Adipocyte (in vitro differentiated cells): ENCODE measurements at regions not wholly inside any gene's neighbourhood (a gene's known extent, or its start where the extent isn't known, plus 50 kb on each side); places are given as distances from the start of the nearest gene placed in this dataset.
"Not testable (repeated sequence)": the region's sequence is repeated elsewhere in the genome, so short reads cannot be mapped to it uniquely, and the experiment has no call there.

Experiments used
- DNase-seq: peaks from one replicate; pipeline ENCODE4 v3.0.0-alpha.2; 2015; ENCODE audit warnings: low read depth
- H3K27me3 ChIP-seq: replicated peaks from 2 replicates; pipeline ENCODE4 v1.7.0; 2013; ENCODE audit warnings: mild to moderate bottlenecking, low read length, moderate library complexity; ENCODE audit not compliant: control insufficient read depth, insufficient read depth
- H3K36me3 ChIP-seq: 2 replicates; pipeline ENCODE4 v1.7.0; 2013; ENCODE audit warnings: low read length, mild to moderate bottlenecking, moderate library complexity; ENCODE audit not compliant: control insufficient read depth, insufficient read depth, severe bottlenecking
- H3K4me1 ChIP-seq: 2 replicates; pipeline ENCODE4 v1.7.0; 2013; ENCODE audit warnings: mild to moderate bottlenecking, low read length, moderate library complexity; ENCODE audit not compliant: control insufficient read depth, insufficient read depth
- H3K4me3 ChIP-seq: 2 replicates; pipeline ENCODE4 v1.7.0; 2013; ENCODE audit warnings: mild to moderate bottlenecking, low read length, moderate library complexity
- H3K9ac ChIP-seq: 2 replicates; pipeline ENCODE4 v1.7.0; 2013; ENCODE audit warnings: mild to moderate bottlenecking, low read length, moderate library complexity
- H3K9me3 ChIP-seq: 2 replicates; pipeline ENCODE4 v1.7.0; 2013; ENCODE audit warnings: mild to moderate bottlenecking, low read length, moderate library complexity; ENCODE audit not compliant: control insufficient read depth

DNA sequence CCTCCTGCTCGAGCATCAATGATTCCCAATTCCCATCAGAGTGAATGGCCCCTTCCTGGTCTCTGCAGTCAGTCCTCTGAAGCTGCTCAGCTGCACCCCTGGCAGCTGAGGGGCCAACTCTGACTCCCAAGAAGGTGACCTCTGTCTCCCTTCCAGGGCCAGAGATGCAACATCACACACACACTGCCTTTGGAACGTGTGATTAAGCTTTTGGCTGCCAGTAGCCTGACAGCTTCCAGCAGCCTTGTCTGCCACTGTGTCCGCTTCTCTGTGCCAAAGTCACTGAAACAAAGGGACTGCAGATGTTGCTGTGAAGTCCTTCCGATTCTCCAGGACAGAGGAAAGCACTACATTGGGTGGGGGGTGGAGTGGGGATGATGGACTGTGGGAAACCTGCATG is 254.1 kb downstream of the CEP170 start:
- not testable (repeated sequence) for DNase-seq, H3K9ac ChIP-seq, H3K36me3 ChIP-seq, H3K4me3 ChIP-seq, H3K27me3 ChIP-seq, H3K4me1 ChIP-seq, H3K9me3 ChIP-seq

DNA sequence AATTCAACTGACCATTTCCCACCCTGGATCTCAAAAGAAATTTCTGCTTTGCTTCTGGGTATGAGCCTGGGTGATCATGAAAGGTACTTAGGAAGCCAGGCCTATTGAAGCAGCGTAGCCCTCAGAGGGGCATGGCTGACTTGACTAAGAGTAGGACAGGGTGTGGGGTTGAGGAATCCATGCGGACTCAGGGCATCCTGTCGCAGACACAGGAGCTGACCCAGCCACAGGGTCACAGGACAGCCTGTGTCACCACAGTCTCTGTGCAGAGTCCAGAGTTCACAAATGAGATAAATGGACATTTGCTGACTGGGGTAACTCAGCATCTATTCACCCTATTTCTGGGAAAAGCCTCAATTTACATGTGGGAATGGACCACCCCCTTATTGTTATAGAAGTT is 262.3 kb downstream of the CEP170 start:
- not testable (repeated sequence) for H3K4me3 ChIP-seq, H3K4me1 ChIP-seq, H3K9ac ChIP-seq, H3K36me3 ChIP-seq, H3K27me3 ChIP-seq, DNase-seq, H3K9me3 ChIP-seq

DNA sequence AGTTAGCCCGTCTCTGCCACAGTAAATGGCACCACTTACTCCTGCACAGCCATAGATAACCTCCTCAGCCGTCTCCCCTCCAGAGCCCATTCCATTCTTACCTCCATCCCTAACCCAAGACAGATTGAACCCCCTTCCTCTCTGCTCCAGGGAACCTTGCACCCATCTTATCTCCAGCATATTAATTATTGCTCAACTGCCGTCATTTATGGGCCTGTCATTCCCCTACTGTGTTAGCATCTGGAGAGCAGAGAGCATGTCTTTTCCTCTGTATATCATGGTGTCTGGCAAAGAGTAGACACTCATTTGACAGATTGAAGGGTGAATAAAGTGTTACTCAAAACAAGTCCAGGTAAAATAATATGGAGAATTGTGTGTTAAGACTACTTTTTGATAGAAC is 270.0 kb downstream of the CEP170 start:
- not testable (repeated sequence) for H3K9me3 ChIP-seq, H3K4me1 ChIP-seq, H3K9ac ChIP-seq, H3K27me3 ChIP-seq, DNase-seq, H3K36me3 ChIP-seq, H3K4me3 ChIP-seq

DNA sequence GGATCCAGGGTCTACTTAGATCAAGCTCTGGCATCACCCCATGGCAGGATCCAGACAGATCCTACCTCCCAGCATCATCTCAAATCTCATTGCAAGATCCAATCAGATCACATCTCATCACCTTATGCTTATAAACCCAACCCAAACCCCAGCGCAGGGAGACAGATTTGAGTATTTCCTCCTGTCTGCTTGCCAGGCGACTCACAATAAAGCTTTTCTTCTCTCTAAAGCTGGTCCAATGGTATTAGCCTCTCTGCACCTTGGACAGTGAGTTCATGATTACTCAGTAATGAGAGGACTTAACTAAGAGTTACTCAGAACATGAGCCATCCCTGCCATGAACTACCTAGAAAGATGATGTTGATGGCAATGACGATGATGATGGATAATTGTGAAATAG is 281.7 kb downstream of the CEP170 start:
- not testable (repeated sequence) for H3K4me3 ChIP-seq, H3K36me3 ChIP-seq, DNase-seq, H3K27me3 ChIP-seq, H3K9ac ChIP-seq, H3K4me1 ChIP-seq, H3K9me3 ChIP-seq

DNA sequence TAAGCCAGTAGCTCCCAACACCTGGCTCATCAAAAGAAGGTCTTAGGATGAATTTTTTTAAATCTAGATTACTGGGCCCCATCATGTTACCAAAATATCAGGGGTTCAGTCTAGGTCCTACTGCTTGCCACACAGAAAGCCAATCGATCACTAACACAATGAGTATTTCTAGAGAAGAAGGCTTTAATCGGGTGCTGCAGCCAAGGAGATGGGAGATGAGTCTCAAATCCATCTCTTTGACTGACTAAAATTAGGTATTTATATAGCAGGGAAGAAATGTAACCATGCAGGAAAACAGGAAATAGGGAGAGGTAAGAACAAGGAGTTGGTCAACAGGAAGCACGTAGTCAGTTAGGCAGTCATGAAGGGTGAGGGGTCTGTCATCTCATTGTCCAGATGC is 288.2 kb downstream of the CEP170 start:
- H3K36me3 ChIP-seq: no peaks in the 10 kb centered on the region
- H3K9me3 ChIP-seq: no peaks in the 10 kb centered on the region
- H3K27me3 ChIP-seq: no peaks in the 10 kb centered on the region
- H3K4me1 ChIP-seq: no peaks in the 10 kb centered on the region
- H3K4me3 ChIP-seq: no peak overlapping the region
- no peak for DNase-seq
- H3K9ac ChIP-seq: no peak overlapping the region

DNA sequence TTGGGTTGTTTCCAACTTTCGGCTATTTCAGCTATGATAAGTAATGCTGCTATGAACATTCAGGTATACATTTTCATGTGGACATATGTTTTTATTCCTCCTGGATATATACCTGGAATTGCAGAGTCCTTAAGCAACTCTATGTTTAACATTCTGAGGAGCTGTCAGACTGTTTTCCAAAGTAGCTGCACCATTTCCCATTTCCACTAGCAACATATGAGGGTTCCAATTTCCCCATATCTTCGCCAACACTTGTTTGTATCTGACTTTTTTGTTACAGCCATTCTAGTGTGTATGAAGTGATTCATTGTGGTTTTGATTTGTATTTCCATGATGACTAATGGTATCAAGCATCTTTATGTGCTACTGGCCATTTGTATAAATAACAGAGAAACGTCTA is 295.7 kb downstream of the CEP170 start:
- H3K4me3 ChIP-seq: not testable (repeated sequence)

DNA sequence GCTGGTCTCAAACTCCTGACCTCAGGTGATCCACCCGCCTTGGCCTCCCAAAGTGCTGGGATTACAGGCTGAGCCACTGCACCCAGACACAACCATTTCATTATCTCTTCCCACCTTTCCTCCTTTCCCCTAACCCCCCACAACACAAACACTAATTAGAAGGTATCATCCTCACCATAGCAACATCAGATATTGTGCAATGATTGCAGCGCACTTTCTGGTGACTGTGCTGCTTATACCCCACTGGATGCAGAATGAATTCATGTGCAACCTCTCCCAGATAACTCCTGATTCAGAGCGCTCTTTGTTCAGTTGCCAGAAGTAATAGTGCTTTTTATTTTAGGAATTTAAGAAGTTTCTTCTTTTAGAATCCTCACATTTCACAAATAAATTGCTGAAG is 300.1 kb downstream of the CEP170 start:
- H3K4me1 ChIP-seq, H3K9me3 ChIP-seq: not testable (repeated sequence)

More for the DNA sequence above, 295.7 kb downstream of the CEP170 start:
- H3K27me3 ChIP-seq, H3K9ac ChIP-seq, DNase-seq, H3K9me3 ChIP-seq, H3K36me3 ChIP-seq, H3K4me1 ChIP-seq: not testable (repeated sequence)

DNA sequence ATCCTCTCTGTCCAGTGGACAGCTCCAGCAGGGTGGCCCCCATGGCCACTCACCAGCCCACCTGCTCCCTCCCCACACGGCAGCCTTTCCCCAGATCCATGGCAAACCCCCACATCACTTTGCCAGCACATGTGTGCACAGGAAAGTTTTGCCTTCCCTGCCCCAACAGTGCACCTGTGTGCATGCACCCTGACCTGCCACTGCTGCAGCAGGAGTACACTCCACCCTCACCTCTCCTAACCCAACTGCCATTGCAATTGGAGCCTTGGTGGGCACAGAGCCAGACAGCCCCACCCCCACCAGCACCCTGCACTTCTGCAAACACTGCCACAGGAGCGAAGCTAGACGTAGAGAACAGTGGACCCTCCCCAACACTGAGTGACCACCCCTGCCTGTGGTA is 308.9 kb downstream of the CEP170 start:
- Histone ChIP-seq H3K4me1 (no peaks in the 10 kb centered on the region), H3K4me3 (no peak overlapping the region), H3K9me3 (peaks cover 3% of the 10 kb centered on the region), H3K9ac (no peak overlapping the region), H3K36me3 (no peaks in the 10 kb centered on the region), H3K27me3 (no peaks in the 10 kb centered on the region)
- DNase-seq: no peak

More for the DNA sequence above, 300.1 kb downstream of the CEP170 start:
- not testable (repeated sequence) for H3K4me3 ChIP-seq, DNase-seq, H3K27me3 ChIP-seq, H3K9ac ChIP-seq, H3K36me3 ChIP-seq

DNA sequence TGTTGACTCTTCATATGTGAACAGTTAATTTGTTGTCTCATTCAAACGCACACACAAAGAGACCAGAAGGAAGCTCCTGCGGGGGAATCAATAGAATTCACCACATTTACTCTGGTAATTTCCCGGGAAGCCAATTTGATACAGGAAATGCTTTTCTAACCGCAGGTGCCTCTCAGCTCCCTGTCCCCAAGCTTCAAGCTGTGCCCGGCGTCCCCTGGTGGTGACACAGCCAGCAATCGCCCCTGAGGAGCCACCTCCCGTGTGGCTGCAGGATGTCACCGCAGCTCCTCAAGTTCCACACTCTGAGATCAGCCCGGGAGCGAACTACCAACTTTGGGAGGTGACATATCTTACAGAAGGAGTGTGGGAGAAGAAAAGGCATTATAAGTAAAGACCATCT is 318.4 kb downstream of the CEP170 start:
- H3K9ac ChIP-seq, H3K27me3 ChIP-seq, H3K9me3 ChIP-seq, H3K4me3 ChIP-seq, H3K36me3 ChIP-seq, DNase-seq, H3K4me1 ChIP-seq: not testable (repeated sequence)

DNA sequence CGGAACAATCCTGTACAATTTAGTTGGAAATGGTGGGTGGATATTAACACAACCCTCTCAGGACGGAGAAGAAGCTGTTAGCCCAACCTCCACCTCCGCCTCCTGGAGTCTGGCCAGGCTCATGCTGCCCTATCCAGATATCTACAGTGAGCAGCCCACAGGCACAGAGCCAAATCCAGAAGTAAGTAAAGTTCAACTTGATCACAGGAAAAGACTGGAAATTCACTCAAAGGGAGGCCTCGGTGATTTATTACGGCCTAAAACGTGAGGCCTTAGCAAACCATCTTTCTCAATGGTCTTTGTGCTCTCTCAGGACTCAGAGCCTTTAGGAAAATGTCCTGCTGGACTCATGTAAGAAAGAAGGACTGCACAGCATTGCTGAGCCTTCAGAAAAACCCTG is 330.4 kb downstream of the CEP170 start:
- H3K36me3 ChIP-seq, H3K27me3 ChIP-seq, H3K4me3 ChIP-seq, DNase-seq, H3K9me3 ChIP-seq, H3K4me1 ChIP-seq, H3K9ac ChIP-seq: not testable (repeated sequence)

DNA sequence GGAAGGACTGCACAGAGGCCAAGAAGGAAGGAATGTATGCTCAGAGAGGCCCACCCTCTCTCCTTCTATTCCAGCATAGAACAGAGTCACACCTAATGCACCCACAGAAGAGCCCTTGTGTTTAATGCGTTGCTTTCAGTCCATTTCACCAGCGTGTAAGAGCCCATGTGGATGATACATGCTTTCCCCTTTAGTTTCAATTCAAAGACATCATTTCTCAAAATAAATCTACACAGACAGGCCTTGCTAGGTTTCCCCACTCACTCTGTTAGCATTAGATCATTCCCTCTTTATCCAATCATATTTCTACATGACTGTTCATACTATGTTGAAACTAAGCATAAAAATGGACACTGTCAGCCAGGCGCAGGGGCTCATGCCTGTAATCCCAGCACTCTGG is 331.5 kb downstream of the CEP170 start:
- H3K36me3 ChIP-seq, H3K4me3 ChIP-seq, H3K9me3 ChIP-seq, H3K4me1 ChIP-seq, DNase-seq, H3K27me3 ChIP-seq, H3K9ac ChIP-seq: not testable (repeated sequence)

DNA sequence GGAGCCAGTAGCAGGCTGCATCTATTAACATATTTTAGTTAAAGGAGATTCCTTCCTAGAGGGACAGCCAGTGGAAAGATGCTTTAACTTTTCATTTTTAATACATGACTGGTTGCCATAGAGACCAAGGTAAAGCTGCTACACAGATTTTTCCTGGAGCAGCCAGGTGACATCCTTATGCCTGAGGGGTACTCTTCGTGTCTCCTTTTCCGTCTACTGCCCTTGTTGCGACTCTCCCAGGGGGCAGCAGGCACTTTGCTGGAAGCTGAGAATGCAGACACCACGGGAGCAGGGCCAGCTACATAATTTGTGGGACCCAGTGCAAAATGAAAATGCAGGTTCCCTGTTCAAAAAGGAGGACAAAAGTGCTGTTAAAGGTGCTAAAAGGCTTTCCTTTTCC is 340.4 kb downstream of the CEP170 start:
- H3K36me3 ChIP-seq, H3K4me3 ChIP-seq, H3K9me3 ChIP-seq, DNase-seq, H3K9ac ChIP-seq, H3K27me3 ChIP-seq, H3K4me1 ChIP-seq: not testable (repeated sequence)
